Liver (tissue), 3 donors: ENCODE measurements at regions not wholly inside any gene's neighbourhood (a gene's known extent, or its start where the extent isn't known, plus 50 kb on each side); places are given as distances from the start of the nearest gene placed in this dataset.
"Not testable (repeated sequence)": the region's sequence is repeated elsewhere in the genome, so short reads cannot be mapped to it uniquely, and the experiment has no call there.

Experiments
- RAD21 ChIP-seq, 2 donors: IDR thresholded peaks; 2 replicates each; pipeline ENCODE4 v1.6.1; 2016; ENCODE audit warnings: antibody characterized with exemption in 2 of 2, mild to moderate bottlenecking in 2 of 2
- SP1 ChIP-seq: IDR thresholded peaks from 2 replicates; pipeline ENCODE4 v1.6.1; 2018; ENCODE audit warnings: antibody characterized with exemption, mild to moderate bottlenecking
- TF ChIP-seq, protein P1 (sequence below): fragments of 150-350 bp; IDR thresholded peaks from 2 replicates; pipeline ENCODE4 v1.5.1; 2017; ENCODE audit warnings: improper control_type of control experiment, low read depth, low read length; ENCODE audit not compliant: missing input control
- donor health status: healthy.
- donor health status: healthy.

DNA sequence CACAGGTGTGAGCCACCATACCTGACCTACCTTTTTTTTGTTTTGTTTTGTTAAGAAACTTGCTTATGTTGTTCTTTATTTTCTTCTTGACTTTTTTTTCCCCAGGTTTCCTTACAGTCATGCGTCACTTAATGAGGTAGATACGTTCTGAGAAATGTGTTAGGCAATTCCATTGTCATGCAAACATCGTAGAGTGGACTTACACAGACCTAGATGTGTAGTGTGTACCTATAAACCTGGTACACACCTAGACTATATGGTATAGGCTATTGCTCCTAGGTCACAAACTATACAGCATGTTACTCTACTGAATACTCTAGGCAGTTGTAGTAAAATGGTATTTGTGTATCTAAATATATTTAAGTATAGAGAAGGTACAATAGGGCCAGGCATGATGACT, 448.6 kb downstream of the SPATA31D1 start:
- TF ChIP-seq, protein P1, sequence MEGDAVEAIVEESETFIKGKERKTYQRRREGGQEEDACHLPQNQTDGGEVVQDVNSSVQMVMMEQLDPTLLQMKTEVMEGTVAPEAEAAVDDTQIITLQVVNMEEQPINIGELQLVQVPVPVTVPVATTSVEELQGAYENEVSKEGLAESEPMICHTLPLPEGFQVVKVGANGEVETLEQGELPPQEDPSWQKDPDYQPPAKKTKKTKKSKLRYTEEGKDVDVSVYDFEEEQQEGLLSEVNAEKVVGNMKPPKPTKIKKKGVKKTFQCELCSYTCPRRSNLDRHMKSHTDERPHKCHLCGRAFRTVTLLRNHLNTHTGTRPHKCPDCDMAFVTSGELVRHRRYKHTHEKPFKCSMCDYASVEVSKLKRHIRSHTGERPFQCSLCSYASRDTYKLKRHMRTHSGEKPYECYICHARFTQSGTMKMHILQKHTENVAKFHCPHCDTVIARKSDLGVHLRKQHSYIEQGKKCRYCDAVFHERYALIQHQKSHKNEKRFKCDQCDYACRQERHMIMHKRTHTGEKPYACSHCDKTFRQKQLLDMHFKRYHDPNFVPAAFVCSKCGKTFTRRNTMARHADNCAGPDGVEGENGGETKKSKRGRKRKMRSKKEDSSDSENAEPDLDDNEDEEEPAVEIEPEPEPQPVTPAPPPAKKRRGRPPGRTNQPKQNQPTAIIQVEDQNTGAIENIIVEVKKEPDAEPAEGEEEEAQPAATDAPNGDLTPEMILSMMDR: not testable (repeated sequence)
- not testable (repeated sequence) for TF ChIP-seq RAD21 (IDR thresholded peaks at IDR 0.05); SP1
